ENCODE measurements at regions not wholly inside any gene's neighbourhood (a gene's known extent, or its start where the extent isn't known, plus 50 kb on each side); places are given as distances from the start of the nearest gene placed in this dataset.
"Not testable (repeated sequence)": the region's sequence is repeated elsewhere in the genome, so short reads cannot be mapped to it uniquely, and the experiment has no call there.

- not testable (repeated sequence) for TF ChIP-seq CTCF (IDR thresholded peaks at IDR 0.05; ENCODE audit: control extremely low read depth in 1 of 3, insufficient read depth in 1 of 3, low read depth in 1 of 3, low read length in 3 of 3); MAFK (IDR thresholded peaks at IDR 0.05; ENCODE audit: low read depth, low read length); POLR2A (IDR thresholded peaks at IDR 0.05; ENCODE audit: control extremely low read depth in 1 of 2, low read depth in 2 of 2, low read length in 2 of 2); USF2 (IDR thresholded peaks at IDR 0.05; ENCODE audit: low read length); MAX (IDR thresholded peaks at IDR 0.05); TAF1 (IDR thresholded peaks at IDR 0.05; ENCODE audit: low read depth, low read length); SIN3A (conservative IDR thresholded peaks at IDR 0.05 in 1 of 2, IDR thresholded peaks at IDR 0.05 in 1 of 2; ENCODE audit: low read depth in 1 of 2, low read length in 2 of 2); KDM1A (IDR thresholded peaks at IDR 0.05; ENCODE audit: borderline replicate concordance, low read length); CREB1 (IDR thresholded peaks at IDR 0.05); EZH2 (IDR thresholded peaks at IDR 0.05; ENCODE audit: low read depth, low read length, severe bottlenecking); KDM5A (IDR thresholded peaks at IDR 0.05; ENCODE audit: low read length); ATF3 (IDR thresholded peaks at IDR 0.05; ENCODE audit: insufficient read depth, low read depth, low read length); EP300 (IDR thresholded peaks at IDR 0.05; ENCODE audit: borderline replicate concordance in 1 of 2, low read depth in 2 of 2, low read length in 2 of 2)
These were observed 117.0 kb upstream of the DMRT1 start for GRCh38 chr9:724461-724860.

Data from H1 (cell line).